Keratinocyte (primary cell): ENCODE measurements at regions not wholly inside any gene's neighbourhood (a gene's known extent, or its start where the extent isn't known, plus 50 kb on each side); places are given as distances from the start of the nearest gene placed in this dataset.

ENCODE experiments used
- DNase-seq: peaks from one replicate; pipeline ENCODE4 v3.0.0-alpha.2; 2011; ENCODE audit warnings: low read depth, missing footprints, low spot score
- FAIRE-seq: peaks from 2 replicates; lab custom pipeline; 2011; peaks lifted over from hg19 to GRCh38; lab: Jason Lieb, UNC
- H2AFZ ChIP-seq: 2 replicates; pipeline ENCODE4 v1.6.0; 2012; ENCODE audit warnings: low read length, control low read depth, inconsistent platforms; ENCODE audit not compliant: control insufficient read depth
- H3K27ac ChIP-seq: 2 replicates; pipeline ENCODE4 v1.5.1; 2011; ENCODE audit warnings: low read length; ENCODE audit not compliant: control insufficient read depth, insufficient read depth
- H3K27me3 ChIP-seq: 3 replicates; pipeline ENCODE4 v1.6.0; 2011; ENCODE audit warnings: low read length; ENCODE audit not compliant: control insufficient read depth, insufficient read depth; ENCODE audit errors: extremely low read depth
- H3K36me3 ChIP-seq, 2 experiments: 2 replicates in 1 of 2; 3 replicates in 1 of 2; pipeline ENCODE4 v1.5.1; 2011; ENCODE audit warnings: low read length in 2 of 2, mild to moderate bottlenecking in 1 of 2; ENCODE audit not compliant: control insufficient read depth in 2 of 2, insufficient read depth in 2 of 2; ENCODE audit errors: extremely low read depth in 1 of 2
- H3K4me1 ChIP-seq: 3 replicates; pipeline ENCODE4 v1.5.1; 2011; ENCODE audit warnings: low read length; ENCODE audit not compliant: control insufficient read depth, insufficient read depth; ENCODE audit errors: extremely low read depth
- H3K4me2 ChIP-seq: 3 replicates; pipeline ENCODE4 v1.6.0; 2011; ENCODE audit warnings: low read depth, low read length; ENCODE audit not compliant: control insufficient read depth, insufficient read depth; ENCODE audit errors: extremely low read depth
- H3K4me3 ChIP-seq, 3 experiments: fragments of 200-600 bp in 1 of 3; sonication (generic) in 1 of 3; 2 replicates in 2 of 3; 3 replicates in 1 of 3; pipeline ENCODE4 v1.5.1; 2011 to 2016; ENCODE audit warnings: low read length in 3 of 3, mild to moderate bottlenecking in 3 of 3, control low read depth in 2 of 3, inconsistent platforms in 1 of 3, low read depth in 1 of 3, mixed read lengths in 1 of 3, mixed run types in 1 of 3, moderate library complexity in 1 of 3; ENCODE audit not compliant: control insufficient read depth in 2 of 3, insufficient read depth in 2 of 3; ENCODE audit errors: extremely low read depth in 1 of 3
- H3K79me2 ChIP-seq: 2 replicates; pipeline ENCODE4 v1.6.0; 2012; ENCODE audit warnings: low read length; ENCODE audit not compliant: control insufficient read depth, insufficient read depth
- H3K9ac ChIP-seq: 3 replicates; pipeline ENCODE4 v1.6.0; 2011; ENCODE audit warnings: low read length; ENCODE audit not compliant: control insufficient read depth, insufficient read depth; ENCODE audit errors: extremely low read depth
- H3K9me1 ChIP-seq: 3 replicates; pipeline ENCODE4 v1.6.0; 2011; ENCODE audit warnings: low read length; ENCODE audit not compliant: control insufficient read depth, insufficient read depth; ENCODE audit errors: extremely low read depth
- H3K9me3 ChIP-seq: 2 replicates; pipeline ENCODE4 v1.5.1; 2012; ENCODE audit warnings: low read depth, low read length; ENCODE audit not compliant: control insufficient read depth
- H4K20me1 ChIP-seq: 3 replicates; pipeline ENCODE4 v1.6.0; 2011; ENCODE audit warnings: low read length; ENCODE audit not compliant: control insufficient read depth, insufficient read depth; ENCODE audit errors: extremely low read depth
- EZH2 ChIP-seq: IDR thresholded peaks from one replicate; pipeline ENCODE4 v1.6.1; 2012; ENCODE audit warnings: inconsistent platforms, mild to moderate bottlenecking, low read length, moderate library complexity
- dilution Hi-C: fragments of 300-500 bp; cut with MboI; formaldehyde crosslinking; loops from one replicate; pipeline ENCODE4 v1.7.0; 2020; ENCODE audit warnings: low sequenced_read_pairs; ENCODE audit not compliant: extremely low pct_ligation_motif_present
- TF ChIP-seq, protein P1 (sequence below), 3 experiments: IDR thresholded peaks in 1 of 3; conservative IDR thresholded peaks in 1 of 3; optimal IDR thresholded peaks in 1 of 3; 2 replicates in 2 of 3; 3 replicates in 1 of 3; pipeline versions ENCODE3 to v1.5.1; 2011; ENCODE audit warnings: low read length in 3 of 3, mild to moderate bottlenecking in 3 of 3, moderate library complexity in 2 of 3, control low read depth in 1 of 3, inconsistent platforms in 1 of 3; ENCODE audit not compliant: insufficient read depth in 2 of 3; ENCODE audit errors: extremely low read depth in 1 of 3

DNA sequence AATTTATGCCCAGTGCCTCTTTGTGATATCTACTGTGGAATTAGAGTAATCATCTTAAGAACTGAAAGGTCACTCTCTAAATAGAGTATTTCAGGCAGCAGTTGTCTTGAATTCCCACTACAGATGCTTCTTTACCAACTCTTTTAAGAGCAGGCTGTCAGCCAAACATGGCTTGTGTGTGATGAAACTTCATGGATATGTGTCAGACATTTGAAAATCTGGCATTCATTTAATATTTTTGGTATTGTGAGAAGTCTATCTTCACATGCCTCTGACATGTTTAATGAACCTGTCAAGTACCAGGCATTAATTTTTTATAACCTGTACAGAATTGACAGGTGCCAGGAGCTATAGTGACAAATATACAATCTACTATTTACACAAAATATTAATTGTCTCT, 318.6 kb downstream of the CDH9 start:
- H3K4me2 ChIP-seq, result no peak overlapping the region
- no peaks in the 10 kb centered on the region for H3K36me3 ChIP-seq
- FAIRE-seq (no peak), DNase-seq (no peak)
- no peaks in the 10 kb centered on the region for H3K9me1 ChIP-seq
- H3K27ac ChIP-seq, result no peak overlapping the region
- H3K4me1 ChIP-seq, result no peaks in the 10 kb centered on the region
- H2AFZ ChIP-seq, result no peak overlapping the region
- no peaks in the 10 kb centered on the region for H4K20me1 ChIP-seq
- H3K79me2 ChIP-seq, result no peaks in the 10 kb centered on the region
- no peaks in the 10 kb centered on the region for H3K9me3 ChIP-seq
- TF ChIP-seq EZH2, result no peak
- TF ChIP-seq, protein P1, sequence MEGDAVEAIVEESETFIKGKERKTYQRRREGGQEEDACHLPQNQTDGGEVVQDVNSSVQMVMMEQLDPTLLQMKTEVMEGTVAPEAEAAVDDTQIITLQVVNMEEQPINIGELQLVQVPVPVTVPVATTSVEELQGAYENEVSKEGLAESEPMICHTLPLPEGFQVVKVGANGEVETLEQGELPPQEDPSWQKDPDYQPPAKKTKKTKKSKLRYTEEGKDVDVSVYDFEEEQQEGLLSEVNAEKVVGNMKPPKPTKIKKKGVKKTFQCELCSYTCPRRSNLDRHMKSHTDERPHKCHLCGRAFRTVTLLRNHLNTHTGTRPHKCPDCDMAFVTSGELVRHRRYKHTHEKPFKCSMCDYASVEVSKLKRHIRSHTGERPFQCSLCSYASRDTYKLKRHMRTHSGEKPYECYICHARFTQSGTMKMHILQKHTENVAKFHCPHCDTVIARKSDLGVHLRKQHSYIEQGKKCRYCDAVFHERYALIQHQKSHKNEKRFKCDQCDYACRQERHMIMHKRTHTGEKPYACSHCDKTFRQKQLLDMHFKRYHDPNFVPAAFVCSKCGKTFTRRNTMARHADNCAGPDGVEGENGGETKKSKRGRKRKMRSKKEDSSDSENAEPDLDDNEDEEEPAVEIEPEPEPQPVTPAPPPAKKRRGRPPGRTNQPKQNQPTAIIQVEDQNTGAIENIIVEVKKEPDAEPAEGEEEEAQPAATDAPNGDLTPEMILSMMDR (optimal IDR thresholded peaks at IDR 0.05 in 1 of 3, IDR thresholded peaks at IDR 0.05 in 1 of 3, conservative IDR thresholded peaks at IDR 0.05 in 1 of 3; ENCODE audit: extremely low read depth in 1 of 3, insufficient read depth in 2 of 3, low read length in 3 of 3), result no peak
- H3K27me3 ChIP-seq, result no peaks in the 10 kb centered on the region
- dilution Hi-C loops, result no loop called here
- no peak overlapping the region for H3K4me3 ChIP-seq
- no peak overlapping the region for H3K9ac ChIP-seq

DNA sequence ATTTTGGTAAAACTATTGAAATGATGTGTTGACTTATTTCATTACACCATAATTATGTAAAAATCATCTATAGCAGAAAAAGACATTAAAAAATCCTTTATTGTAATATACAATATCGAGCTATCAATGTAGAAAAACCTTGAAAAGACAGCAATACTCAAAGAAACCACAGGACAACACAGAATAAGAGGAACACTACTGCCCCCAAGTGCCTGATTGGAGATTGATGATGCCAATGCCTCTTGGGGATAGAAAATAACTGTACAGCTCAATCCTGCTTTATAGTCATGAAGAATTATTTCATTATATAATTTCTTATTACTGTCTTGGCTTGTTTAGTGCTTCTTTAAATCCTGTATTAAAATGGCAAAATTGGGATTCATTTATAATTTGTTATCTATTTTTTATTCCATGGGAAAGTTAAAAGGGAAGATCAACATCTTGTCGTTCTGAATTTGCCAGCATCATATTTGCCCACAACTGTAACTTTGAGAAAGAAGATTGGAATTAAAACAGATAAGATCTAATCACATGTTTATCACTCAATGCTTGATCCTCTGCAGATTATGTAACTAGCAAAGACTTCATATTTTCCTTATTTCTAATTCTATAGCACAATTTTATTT, 337.5 kb downstream of the CDH9 start:
- Histone ChIP-seq H3K4me3 (no peak overlapping the region), H3K27ac (no peak overlapping the region), H3K4me1 (no peaks in the 10 kb centered on the region), H3K4me2 (no peak overlapping the region), H4K20me1 (no peaks in the 10 kb centered on the region), H3K36me3 (no peaks in the 10 kb centered on the region), H3K9ac (no peak overlapping the region), H3K9me1 (no peaks in the 10 kb centered on the region), H3K79me2 (no peaks in the 10 kb centered on the region), H3K9me3 (no peaks in the 10 kb centered on the region), H3K27me3 (no peaks in the 10 kb centered on the region), H2AFZ (no peak overlapping the region)
- DNase-seq (no peak), FAIRE-seq (no peak)
- TF ChIP-seq, protein P1 (optimal IDR thresholded peaks at IDR 0.05 in 1 of 3, IDR thresholded peaks at IDR 0.05 in 1 of 3, conservative IDR thresholded peaks at IDR 0.05 in 1 of 3; ENCODE audit: extremely low read depth in 1 of 3, insufficient read depth in 2 of 3, low read length in 3 of 3), result peak in 2 of 3 experiments; percentile 17 to 40
- TF ChIP-seq EZH2, result no peak
- dilution Hi-C loops, result no loop called here
